SIG-M5 (cell line): ENCODE measurements at regions not wholly inside any gene's neighbourhood (a gene's known extent, or its start where the extent isn't known, plus 50 kb on each side); places are given as distances from the start of the nearest gene placed in this dataset.

Experiments
- DNase-seq: peaks from one replicate; lab custom pipeline; 2025; lab: John Stamatoyannopoulos, UW

DNA sequence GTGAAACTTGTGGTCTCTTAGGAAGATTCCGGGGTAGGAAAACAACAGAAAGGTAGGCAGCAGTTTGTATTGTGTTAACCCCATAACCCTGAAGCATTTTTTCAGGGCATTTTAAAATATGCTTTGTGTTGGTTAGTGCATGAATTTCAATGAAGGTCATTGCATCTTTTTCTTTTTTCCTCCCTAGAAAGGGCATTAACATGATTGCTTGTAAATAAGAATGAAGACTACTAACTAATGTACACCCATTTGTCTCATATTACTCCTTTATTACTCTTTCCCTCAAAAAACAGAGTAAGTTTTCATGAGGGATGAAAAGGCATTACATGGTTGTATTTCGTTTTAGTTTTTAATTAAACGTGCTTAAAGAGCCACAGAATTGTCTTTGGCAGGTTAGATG lies 141.4 kb downstream of the OGFRL1 start:
- DNase-seq = no peak

DNA sequence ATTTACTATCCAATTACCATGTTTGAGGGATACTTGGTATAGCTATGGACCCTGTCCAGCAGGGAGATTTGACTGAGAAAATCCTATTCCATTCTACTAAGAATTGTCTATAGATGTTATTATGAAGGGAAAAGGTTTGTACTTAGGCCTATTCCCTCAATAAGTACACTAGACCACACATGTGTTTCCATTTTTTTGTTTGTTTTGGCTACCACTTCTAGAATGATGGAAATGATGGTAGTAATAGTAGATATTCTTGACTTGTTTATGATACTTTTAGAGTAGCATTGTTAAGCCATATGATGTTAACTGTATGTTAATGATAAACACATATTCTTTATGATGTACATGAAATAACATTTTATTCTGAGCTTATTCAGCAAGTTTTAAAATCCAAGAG lies 144.8 kb downstream of the OGFRL1 start:
- DNase-seq = no peak

DNA sequence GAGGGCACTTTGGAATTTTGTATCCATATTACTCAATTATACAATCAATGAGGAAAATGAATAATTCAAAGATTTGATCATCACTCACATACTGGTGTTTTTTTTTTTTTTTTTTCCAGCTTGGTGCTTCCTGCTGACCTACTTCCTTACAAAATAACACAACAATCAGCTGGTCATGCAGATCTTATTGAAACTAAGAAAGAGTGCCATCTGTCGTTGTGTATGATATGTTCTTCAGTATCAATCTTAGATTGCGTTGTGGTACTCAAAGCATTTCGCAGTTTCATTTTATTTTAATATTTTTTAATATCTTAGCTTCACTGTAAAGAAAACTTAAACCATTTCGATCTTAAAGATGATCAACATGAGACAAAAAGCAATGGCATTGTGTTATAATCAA lies 155.6 kb downstream of the OGFRL1 start:
- no peak for DNase-seq

DNA sequence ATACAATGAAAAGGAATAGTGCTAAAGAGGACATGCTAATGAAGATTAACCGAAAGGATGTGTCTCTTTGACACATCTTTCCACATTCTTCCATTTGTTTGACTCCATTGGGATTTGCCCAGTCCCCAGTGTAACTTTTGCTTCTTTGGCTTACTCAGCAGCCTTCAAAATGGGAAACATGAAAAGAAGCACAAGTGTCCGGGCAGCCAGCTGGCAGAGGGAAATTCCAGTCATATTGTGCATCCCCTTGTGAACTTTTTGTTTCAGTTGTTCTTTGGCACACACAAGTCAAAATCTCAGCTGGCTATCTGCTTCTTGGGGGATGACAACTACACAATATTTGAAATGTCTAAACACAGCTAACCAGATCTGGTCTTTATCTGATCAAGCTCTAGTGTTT lies 157.4 kb downstream of the OGFRL1 start:
- DNase-seq = no peak

DNA sequence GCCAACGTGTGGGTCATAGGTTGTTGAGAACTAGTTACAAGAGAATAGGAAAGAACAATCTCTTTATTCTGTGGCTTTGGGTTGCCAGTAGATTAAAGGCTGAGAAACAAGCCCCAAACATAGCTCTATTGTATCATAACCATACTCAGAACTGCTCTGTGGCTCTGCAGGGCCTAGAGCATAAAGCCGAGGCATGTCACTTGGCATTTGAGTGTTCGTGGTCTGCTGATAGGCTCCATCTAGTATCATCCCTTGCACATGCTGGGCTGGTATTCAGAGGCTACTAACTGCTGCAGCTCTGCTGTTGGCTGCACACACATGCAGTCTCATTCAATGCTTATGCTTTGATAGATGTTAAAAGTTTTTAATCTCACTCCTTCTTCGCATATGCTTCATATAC lies 157.9 kb downstream of the OGFRL1 start:
- no peak for DNase-seq

DNA sequence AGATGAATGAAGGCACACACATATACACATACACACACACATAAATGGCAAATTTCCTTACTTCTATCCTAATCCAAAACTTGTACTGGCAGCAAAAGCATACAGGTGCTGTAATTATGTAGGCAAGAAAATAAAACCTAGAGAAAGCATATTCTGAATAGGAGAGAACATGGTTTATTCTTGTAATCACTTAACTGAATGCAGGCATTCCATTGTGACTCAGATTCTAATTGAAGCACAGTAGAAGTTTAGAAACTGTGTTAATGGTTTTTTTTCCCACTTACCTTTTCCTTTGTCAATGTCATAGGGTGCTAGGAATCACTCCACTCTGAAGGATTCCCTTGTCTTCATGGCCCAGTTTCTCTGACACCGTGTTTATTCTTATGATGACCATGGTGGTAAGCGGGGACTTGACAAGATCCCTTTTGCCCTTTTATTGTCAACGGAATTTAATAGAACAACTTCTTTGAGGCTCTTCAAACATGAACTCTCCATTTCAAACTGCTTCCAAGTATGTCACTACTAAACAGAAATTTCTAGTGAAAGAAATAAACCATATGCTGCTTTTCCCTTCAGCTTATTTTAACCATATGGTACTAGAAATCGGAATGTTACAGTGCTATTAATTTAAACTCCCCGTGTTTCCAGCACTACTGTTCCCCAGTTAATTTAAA lies 164.2 kb downstream of the OGFRL1 start:
- no peak for DNase-seq

DNA sequence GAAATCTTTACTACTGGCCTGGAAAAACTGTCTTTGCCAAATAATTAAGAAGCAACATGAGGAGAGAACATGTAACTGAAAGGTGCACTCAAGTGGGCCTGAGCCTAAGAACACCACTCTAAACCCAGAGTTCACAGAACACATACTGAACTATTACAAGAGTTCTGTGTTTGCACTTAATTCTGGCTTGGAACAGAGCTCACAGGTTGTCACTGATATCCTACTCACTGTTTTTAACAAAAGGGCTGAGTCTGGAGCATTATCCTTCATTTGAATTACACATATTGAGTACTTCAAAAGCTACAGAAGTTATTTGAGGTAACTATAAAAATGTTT lies 164.7 kb downstream of the OGFRL1 start:
- DNase-seq = no peak

DNA sequence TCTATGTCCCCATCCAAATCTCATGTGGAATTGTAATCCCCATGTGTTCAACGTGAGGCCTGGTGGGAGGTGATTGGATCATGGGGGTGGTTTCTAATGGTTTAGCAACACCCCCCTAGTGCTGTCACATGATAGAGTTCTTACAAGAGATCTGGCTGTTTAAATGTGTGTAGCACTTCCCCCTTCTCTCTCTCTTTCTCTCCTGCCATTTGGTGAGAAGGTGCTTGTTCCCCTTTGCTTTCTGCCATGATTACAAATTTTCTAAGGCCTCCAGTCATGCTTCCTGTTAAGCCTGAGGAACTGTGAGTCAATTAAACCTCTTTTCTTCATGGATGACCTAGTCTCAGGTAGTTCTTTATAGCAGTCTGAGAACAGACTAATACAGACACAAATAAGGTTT lies 165.4 kb downstream of the OGFRL1 start:
- no peak for DNase-seq

DNA sequence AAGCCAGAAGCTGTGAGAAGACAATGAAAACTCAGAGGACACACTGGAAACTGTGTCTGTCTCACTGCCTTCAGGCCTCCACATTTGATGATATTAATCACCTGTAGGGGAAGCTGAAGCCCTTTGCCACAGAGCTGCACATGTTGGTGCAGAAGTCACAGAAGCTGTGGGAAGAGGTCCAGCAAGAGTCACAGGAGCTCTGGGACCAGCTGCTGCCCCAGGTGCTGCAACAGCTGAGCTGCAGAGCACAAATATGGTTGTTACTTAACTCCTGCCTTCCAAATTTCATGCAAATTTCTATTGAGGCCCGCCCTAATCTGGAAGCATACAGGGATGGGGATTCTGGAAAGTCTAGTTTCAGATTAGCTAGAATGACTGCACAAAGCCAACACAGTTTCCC lies 169.3 kb downstream of the OGFRL1 start:
- no peak for DNase-seq

DNA sequence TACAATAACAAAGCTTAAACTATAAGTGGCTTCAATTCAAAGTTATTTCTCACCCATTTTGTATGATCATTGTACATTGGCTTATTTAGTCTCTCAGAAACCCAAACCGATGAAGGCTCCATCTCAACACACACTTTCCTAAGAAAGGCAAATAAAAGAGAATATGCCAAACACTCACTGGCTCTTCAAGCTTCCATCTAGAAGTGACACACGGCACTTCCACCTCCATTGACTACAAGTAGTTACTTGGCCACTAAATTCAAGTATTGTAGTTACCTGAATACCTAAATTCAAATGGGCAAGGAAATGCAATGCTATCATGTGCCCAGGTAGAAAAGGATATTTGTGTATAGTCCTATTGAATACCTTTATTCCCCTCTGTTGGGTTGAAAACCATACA lies 170.6 kb downstream of the OGFRL1 start:
- DNase-seq = no peak

DNA sequence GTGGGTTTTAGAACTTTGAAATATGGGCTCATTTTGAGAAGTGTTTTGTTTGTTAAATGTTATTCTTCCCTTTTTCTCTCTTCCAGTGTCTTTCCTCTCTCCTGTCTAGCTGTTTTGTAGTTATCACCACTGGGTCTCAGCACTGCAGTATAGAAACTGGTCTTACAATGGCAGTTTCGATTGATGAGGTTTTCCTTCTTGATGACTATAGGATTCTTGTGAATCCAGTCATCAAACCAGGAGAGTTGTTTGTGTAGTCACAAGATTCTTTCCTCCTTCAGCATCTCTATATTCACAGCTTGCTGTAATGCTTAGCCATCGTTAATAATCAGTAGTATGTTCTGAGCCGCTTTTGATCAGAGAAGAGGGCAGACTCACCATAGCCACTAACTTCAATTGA lies 172.3 kb downstream of the OGFRL1 start:
- no peak for DNase-seq

DNA sequence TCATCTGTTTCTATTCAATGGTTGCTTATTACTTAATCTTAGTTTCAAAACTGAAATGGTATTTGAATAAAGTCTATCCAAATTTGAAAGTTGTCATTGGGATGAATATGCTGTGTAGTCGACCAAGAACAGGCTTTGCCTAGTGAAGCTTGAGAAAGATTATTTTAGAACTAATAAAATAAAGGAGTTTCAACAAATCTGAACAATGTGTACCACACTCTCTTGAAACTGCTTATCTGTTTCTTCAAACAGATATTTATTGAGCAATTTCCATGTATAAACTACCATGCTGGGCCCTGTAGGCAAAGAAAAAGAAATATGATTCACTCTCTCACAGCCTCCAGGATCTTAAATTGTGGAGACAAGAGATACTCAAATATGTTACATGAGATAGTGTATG lies 174.4 kb downstream of the OGFRL1 start:
- no peak for DNase-seq

DNA sequence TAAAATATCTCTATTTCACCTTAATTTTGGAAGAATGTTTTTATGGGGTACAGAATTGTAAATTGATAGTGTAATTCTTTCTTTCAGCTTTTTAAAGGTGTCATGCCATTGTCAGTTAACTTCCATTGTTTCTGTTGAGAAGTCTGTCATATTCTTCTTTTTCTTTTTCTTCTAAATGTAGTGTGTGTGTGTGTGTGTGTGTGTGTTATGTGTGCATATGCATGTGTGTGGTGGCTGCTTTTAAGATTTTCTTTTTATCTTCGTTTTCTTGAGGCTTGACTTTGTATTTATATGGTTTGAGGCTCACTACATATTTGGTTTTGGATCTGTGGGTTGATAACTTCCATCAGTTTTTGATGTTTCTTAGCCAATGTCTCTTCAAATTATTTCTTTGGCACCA lies 176.5 kb downstream of the OGFRL1 start:
- DNase-seq = no peak

DNA sequence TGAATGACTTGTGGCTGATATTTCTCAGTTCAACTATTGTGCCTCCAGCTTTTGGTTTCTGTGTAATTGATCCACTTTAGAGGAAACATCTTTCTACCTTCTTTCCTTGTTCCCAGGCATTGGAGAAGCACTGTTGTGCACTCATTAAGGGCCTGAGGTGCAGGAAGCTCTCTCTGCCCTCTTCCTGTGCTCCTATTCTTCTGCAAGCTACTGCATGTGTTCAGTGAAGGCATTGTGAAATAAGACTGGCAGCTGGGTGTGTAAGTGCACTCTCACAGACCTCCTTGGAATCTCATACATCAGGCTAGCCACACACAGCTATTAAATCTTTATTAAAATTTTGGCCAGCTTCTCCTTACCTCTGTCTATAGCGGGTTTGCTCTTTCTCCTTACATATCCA lies 177.8 kb downstream of the OGFRL1 start:
- DNase-seq = no peak

DNA sequence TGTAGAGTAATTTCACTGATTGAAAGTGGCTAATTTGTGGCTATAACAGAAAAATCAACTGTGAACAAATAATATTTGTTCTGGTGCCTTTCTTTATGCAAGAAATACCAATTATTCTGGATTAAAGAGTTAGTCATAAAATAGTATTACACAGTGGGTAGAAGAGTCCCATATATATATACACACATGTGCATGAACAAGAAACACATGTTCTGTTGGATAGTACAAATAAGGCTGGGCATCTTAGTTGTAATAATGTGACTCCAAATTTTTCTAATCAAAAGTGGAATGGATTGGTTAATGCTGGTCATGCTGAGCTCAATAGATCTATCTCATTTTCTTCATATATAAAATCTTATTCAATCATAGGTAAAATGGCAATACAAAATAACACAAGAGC lies 179.4 kb downstream of the OGFRL1 start:
- DNase-seq = no peak

DNA sequence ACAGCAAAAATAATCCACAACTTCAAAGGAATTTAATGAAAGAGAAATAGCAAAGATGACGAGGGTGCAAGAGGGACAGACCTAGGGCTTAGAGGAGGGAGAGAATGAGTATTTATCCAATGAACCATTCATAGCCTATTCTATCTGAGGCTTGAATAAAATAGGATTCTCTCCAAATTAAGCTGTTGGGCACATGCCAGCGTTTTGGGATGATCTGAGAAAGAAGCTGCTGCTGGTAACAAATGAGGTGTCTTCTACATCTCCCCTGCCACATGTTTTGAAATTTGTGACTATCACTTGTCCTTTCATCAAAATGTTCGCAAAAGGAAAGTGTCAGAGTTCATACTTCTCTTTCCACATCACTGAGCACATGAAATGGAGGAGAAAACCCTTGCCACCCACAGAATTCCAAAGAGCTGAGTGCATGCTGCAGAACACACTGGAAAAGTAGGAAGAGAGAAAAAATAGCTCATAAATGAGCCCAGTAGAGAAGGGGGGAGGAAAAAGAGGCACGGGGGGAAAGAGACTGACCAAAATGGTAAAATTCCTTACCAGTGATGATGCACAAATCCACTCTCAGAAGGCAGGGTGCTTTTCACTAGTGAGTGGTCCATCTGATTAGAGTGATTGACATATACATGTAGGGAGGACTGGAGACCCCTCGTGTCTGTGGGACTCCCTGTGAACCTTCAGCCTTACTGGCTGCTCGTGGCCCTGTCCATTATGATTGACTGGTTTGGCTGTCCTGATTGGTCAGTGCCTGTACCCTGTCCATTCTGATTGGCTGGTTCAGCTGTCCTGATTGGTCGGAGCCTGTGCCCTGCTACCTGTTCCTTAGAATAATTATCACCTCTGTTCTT lies 180.5 kb downstream of the OGFRL1 start:
- no peak for DNase-seq

DNA sequence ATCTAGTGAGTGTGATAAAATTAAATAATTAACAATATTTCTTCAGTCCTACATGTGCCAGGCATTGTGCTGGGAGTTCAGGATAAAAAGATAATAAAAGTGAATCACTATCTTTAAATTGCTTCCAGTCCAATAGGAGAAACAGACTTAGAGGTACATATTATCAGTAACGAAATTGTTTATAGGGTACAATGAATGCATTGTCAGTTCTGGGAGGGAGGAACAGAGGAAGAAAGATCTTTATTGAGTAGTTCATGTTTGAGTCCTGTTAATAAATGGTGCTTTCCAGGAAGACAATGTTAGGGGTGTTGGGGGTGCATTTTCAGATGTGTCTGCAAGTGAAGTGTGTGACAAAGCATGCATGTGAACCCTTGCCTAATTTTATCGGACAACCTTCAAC lies 183.1 kb downstream of the OGFRL1 start:
- DNase-seq = no peak

DNA sequence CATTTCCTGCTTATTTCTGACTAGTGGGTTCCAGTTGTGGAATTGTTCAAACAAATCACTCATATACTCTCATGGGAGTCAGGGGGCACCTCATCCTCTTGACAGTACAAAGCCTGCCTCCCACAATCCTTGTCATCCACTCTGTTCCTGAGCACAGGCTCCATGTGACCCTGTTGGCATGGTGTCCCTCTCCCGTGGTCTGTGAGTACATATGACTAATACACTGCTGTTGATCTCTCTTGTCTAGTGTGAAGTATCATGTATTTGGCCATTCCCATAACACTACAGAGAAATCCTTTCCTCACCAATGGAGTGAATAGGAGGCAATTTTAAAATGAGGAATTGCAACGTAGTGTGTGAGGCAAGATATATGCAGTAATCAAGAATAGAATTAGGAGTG lies 185.3 kb downstream of the OGFRL1 start:
- DNase-seq = no peak

DNA sequence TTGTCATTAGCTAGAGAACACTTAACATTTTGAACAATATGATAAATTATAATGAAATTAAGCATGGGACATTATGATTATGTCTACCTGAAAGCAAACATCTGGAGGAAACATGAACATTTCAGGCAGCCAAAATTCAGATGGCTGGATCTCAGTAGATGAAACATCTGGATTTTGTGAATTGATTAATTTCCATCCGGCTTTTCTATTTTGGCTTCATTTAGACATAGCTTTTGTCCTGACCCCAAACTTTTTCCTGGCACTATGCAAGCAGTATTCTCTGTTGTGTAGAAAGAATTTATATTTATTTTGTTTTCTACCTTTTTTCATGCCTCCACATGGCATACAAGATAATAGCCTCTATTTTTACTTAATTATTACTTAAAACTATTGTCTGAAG lies 186.3 kb downstream of the OGFRL1 start:
- no peak for DNase-seq

DNA sequence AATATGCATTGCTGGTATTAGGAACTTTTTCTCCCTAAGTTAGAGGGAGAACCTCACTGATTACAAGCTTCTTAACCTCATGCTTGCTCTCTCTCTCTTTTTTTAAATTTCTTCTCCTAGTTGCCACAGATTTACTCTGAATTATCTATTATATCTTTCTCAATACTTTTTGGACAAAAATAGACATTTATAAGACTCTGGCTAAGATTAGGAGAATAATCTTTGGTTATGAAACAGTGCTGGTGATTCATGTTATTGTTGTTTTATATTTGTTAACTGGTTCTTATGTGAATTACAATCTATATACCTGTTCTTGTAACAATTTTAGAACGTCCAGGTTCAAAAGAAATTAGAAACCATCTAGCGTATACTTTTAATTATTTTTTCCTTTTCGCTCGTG lies 187.8 kb downstream of the OGFRL1 start:
- no peak for DNase-seq

DNA sequence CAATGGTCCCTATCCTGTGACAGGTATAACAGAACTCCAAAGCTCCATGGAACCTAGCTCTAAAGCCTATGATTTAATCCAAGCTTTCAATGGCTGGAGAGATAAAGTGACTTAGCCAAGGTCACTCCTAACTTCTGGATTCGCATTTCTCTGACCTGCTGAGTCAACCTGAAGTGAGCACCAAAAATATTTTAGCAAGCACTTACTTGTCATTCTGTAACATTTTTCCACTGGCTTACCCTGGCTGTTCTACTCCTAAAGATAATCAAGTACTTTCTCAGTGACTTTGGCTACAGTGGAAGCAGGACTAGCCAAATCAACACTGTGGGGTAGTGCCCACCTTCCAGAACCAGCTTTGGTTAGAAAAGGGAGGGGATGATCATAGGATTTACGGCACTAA lies 188.3 kb downstream of the OGFRL1 start:
- no peak for DNase-seq

DNA sequence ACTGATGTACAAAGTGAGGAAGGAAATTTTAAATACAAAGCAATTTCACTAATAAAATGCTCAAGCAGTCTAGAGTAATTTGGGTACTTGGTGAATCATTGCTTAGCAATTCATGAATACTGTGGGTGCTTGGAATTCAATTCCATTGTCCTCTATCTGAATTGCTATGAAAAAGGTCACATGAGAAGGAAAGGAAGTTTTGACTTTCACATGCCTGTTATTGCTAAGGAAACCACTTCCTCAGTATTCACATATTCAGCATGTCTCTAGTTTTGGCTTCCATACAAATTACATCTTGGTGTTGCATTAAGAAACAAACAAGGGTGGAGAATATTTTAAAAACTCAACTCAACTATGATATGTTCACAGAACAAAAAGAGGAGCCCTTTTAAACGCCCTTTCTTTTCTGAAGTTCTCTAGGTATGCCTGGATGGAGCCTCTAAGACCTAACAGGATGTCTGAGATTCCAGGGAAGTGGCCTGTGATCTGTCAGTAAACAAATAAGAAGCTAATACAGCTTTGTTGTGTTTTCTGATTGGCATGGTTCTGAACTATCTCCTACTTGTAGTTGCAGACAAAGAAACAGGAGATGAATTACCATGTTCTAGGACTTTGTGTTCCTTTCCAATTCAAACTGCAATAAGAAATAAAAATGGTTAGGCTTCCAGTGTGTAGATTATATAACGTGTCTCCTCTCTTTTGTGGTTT lies 190.4 kb downstream of the OGFRL1 start:
- no peak for DNase-seq

DNA sequence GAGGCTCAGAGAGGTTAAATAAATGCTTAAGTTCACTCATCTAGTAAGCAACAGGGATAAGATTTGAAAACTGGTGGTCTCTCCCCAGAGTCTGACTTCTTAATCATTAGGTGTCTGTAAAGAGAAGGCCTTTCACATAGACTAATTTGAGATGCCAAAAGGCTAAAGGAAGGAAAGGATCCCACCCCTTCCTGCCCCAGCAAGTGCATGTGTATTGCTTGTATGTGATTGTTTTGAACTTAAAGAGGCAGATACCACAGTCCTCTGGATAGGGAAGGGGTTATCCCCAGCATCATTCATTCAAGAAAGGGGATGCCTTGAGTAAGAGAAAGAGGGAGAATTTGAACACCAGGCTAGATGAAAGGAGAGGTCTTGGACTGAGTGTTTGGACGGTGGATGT lies 192.0 kb downstream of the OGFRL1 start:
- DNase-seq = no peak
